ENCODE measurements at regions not wholly inside any gene's neighbourhood (a gene's known extent, or its start where the extent isn't known, plus 50 kb on each side); places are given as distances from the start of the nearest gene placed in this dataset.

DNA sequence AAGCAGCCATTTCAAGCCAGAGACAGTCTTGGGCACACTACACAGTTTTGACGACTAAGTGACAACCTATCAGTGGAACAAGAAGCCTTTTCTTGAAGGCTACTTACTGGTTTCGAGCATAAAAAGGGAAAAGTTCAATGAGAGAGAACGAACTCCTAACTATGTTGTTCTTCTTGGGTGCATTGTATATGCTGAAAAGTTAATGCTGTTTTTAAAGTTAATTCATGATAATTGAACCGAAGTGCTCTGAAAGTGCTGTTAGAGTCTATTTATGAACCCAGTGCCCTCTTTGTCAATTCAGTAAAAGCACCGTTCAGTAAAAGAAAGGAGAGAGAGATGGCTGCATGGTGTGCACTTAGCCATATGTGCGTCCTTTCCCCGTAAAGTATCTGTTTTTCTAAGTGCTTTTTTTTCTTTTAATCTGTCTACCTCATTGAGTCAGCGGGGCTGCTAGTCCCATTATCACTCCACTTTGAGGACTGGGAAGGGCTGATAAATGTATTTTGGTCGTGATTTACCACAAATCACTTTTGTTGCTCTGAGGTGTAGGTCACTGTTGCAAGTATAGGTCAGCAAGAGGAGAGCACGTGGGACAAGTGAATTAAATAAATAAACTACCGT is 380.7 kb upstream of the GOLIM4 start:
- dilution Hi-C loops (cut with HindIII; ENCODE audit: low sequenced_read_pairs, unreplicated experiment), result no loop called here

More for the DNA sequence above, 380.7 kb upstream of the GOLIM4 start:
- Histone ChIP-seq H3K9me1 (ENCODE audit: insufficient read depth, low read length) (no peaks in the 10 kb centered on the region), H4K20me1 (ENCODE audit: insufficient read depth, low read length) (no peaks in the 10 kb centered on the region), H3K4me1 (ENCODE audit: control insufficient read depth, insufficient read depth, low read length) (no peaks in the 10 kb centered on the region), H3K27ac (ENCODE audit: insufficient read depth, low read length) (no peak overlapping the region), H3K9me3 (ENCODE audit: control insufficient read depth, insufficient read depth, low read length) (no peaks in the 10 kb centered on the region), H3K79me1 (ENCODE audit: low read depth in 1 of 2, low read length in 2 of 2) (no peaks in the 10 kb centered on the region), H2AK5ac (ENCODE audit: low read depth, low read length) (no peak overlapping the region), H4K5ac (ENCODE audit: low read depth, low read length) (no peak overlapping the region), H2BK20ac (ENCODE audit: low read depth, low read length) (no peak overlapping the region), H4K91ac (ENCODE audit: insufficient read depth, low read depth, low read length) (no peak overlapping the region), H4K8ac (ENCODE audit: low read depth in 2 of 2, low read length in 2 of 2) (no peak overlapping the region), H3K36me3 (ENCODE audit: control insufficient read depth, insufficient read depth, low read length) (no peaks in the 10 kb centered on the region), H3K4me2 (ENCODE audit: low read depth, low read length) (no peak overlapping the region), H2AK9ac (replicated peaks; ENCODE audit: low read depth, low read length, poor library complexity) (no peak overlapping the region), H2AFZ (replicated peaks; ENCODE audit: low read length, poor library complexity) (no peak overlapping the region), H3K23ac (ENCODE audit: low read depth, low read length) (no peak overlapping the region), H3K14ac (replicated peaks; ENCODE audit: low read depth, low read length) (no peak overlapping the region), H3K9ac (ENCODE audit: low read depth, low read length) (no peak overlapping the region), H3K56ac (ENCODE audit: extremely low read depth, insufficient read depth, low read length) (no peak overlapping the region), H3K27me3 (ENCODE audit: control insufficient read depth, insufficient read depth, low read length) (no peaks in the 10 kb centered on the region), H3K4ac (ENCODE audit: low read depth, low read length) (no peak overlapping the region), H3K18ac (ENCODE audit: low read depth, low read length) (no peak overlapping the region), H2BK120ac (ENCODE audit: low read depth, low read length) (no peak overlapping the region), H3K4me3 (ENCODE audit: insufficient read depth, low read depth, low read length) (no peak overlapping the region), H2BK5ac (ENCODE audit: low read depth, low read length, poor library complexity, severe bottlenecking) (no peak overlapping the region), H2BK15ac (ENCODE audit: low read depth, low read length) (no peak overlapping the region)
- in situ Hi-C loops (cut with MboI; ENCODE audit: low sequenced_read_pairs), result loop anchor here (10.0 kb wide), 1 partner anchor 262 kb away; no protein-coding TSS in a partner anchor
- POLR2A ChIA-PET (ENCODE audit: unreplicated experiment), result no interaction called here
- DNase-seq (no peak), ATAC-seq (ENCODE audit: low read depth) (no peak)
- no TSS peak for BruUV-seq (replicated peaks)
- CTCF ChIA-PET, result no interaction called here
- intact Hi-C loops (cut with micrococcal nuclease), result no loop called here
- TF ChIP-seq CHD1 (IDR thresholded peaks at IDR 0.05; ENCODE audit: low read depth, low read length) (no peak), RFX5 (IDR thresholded peaks at IDR 0.05; ENCODE audit: low read depth, low read length) (no peak), RCOR1 (IDR thresholded peaks at IDR 0.05; ENCODE audit: insufficient replicate concordance, low read length) (no peak), RAD21 (IDR thresholded peaks at IDR 0.05; ENCODE audit: low read length) (no peak), POLR2A (IDR thresholded peaks at IDR 0.05; ENCODE audit: low read depth, low read length) (no peak), MAFK (IDR thresholded peaks at IDR 0.05; ENCODE audit: low read depth, low read length) (no peak), SMC3 (IDR thresholded peaks at IDR 0.05; ENCODE audit: low read depth, low read length) (no peak), NFE2L2 (IDR thresholded peaks at IDR 0.05; ENCODE audit: low read depth, low read length) (no peak), MAZ (IDR thresholded peaks at IDR 0.05; ENCODE audit: borderline replicate concordance, low read depth, low read length) (no peak), MXI1 (IDR thresholded peaks at IDR 0.05; ENCODE audit: borderline replicate concordance, low read depth, low read length) (no peak), CEBPB (IDR thresholded peaks at IDR 0.05; ENCODE audit: low read depth, low read length) (no peak), BHLHE40 (IDR thresholded peaks at IDR 0.05; ENCODE audit: low read depth, low read length) (no peak), FOS (IDR thresholded peaks at IDR 0.05; ENCODE audit: low read depth, low read length) (no peak)
- TF ChIP-seq, protein P1, sequence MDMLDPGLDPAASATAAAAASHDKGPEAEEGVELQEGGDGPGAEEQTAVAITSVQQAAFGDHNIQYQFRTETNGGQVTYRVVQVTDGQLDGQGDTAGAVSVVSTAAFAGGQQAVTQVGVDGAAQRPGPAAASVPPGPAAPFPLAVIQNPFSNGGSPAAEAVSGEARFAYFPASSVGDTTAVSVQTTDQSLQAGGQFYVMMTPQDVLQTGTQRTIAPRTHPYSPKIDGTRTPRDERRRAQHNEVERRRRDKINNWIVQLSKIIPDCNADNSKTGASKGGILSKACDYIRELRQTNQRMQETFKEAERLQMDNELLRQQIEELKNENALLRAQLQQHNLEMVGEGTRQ (IDR thresholded peaks at IDR 0.05; ENCODE audit: low read depth, low read length), result no peak
- TF ChIP-seq, protein P2, sequence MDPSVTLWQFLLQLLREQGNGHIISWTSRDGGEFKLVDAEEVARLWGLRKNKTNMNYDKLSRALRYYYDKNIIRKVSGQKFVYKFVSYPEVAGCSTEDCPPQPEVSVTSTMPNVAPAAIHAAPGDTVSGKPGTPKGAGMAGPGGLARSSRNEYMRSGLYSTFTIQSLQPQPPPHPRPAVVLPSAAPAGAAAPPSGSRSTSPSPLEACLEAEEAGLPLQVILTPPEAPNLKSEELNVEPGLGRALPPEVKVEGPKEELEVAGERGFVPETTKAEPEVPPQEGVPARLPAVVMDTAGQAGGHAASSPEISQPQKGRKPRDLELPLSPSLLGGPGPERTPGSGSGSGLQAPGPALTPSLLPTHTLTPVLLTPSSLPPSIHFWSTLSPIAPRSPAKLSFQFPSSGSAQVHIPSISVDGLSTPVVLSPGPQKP (IDR thresholded peaks at IDR 0.05; ENCODE audit: borderline replicate concordance, low read depth, low read length), result no peak
- TF ChIP-seq, protein P3, sequence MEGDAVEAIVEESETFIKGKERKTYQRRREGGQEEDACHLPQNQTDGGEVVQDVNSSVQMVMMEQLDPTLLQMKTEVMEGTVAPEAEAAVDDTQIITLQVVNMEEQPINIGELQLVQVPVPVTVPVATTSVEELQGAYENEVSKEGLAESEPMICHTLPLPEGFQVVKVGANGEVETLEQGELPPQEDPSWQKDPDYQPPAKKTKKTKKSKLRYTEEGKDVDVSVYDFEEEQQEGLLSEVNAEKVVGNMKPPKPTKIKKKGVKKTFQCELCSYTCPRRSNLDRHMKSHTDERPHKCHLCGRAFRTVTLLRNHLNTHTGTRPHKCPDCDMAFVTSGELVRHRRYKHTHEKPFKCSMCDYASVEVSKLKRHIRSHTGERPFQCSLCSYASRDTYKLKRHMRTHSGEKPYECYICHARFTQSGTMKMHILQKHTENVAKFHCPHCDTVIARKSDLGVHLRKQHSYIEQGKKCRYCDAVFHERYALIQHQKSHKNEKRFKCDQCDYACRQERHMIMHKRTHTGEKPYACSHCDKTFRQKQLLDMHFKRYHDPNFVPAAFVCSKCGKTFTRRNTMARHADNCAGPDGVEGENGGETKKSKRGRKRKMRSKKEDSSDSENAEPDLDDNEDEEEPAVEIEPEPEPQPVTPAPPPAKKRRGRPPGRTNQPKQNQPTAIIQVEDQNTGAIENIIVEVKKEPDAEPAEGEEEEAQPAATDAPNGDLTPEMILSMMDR (conservative IDR thresholded peaks at IDR 0.05; ENCODE audit: low read depth, low read length), result no peak
- 80% methylated on average over 1 of the region's 11 CpGs; no CpG with 5 or more reads in 1 of the 2 experiments for WGBS, 2 experiments (ENCODE audit: extremely low coverage in 2 of 2, insufficient read length in 1 of 2)
